Thyroid gland (tissue), 4 donors: ENCODE measurements at regions not wholly inside any gene's neighbourhood (a gene's known extent, or its start where the extent isn't known, plus 50 kb on each side); places are given as distances from the start of the nearest gene placed in this dataset.

ENCODE experiments used
- DNase-seq, 2 donors: peaks; one replicate each; pipeline ENCODE4 v3.0.0-alpha.2; 2019
- H3K27ac ChIP-seq, 3 donors: fragments of 200-600 bp; sonication (generic); 1 replicate in 2 of 3; 2 replicates in 1 of 3; pipeline ENCODE4 v1.5.1; 2016 to 2019; ENCODE audit warnings: mild to moderate bottlenecking in 1 of 3, moderate library complexity in 1 of 3
- H3K27me3 ChIP-seq: fragments of 200-600 bp; sonication (generic); one replicate; pipeline ENCODE4 v1.5.1; 2019
- H3K36me3 ChIP-seq, 2 donors: fragments of 200-600 bp; sonication (generic); one replicate each; pipeline ENCODE4 v1.5.1; 2016 to 2019
- H3K4me1 ChIP-seq, 2 donors: fragments of 200-600 bp; sonication (generic); one replicate each; pipeline ENCODE4 v1.5.1; 2017 to 2019
- H3K4me3 ChIP-seq, 3 donors: fragments of 200-600 bp; sonication (generic); replicated peaks in 1 of 3; 1 replicate in 2 of 3; 2 replicates in 1 of 3; pipeline ENCODE4 v1.5.1; 2016; ENCODE audit warnings: mild to moderate bottlenecking in 1 of 3
- H3K9me3 ChIP-seq: fragments of 200-600 bp; sonication (generic); one replicate; pipeline ENCODE4 v1.5.1; 2017
- CTCF ChIP-seq, 6 experiments: fragments of 200-600 bp in 3 of 6; fragments of 450-650 bp in 3 of 6; sonication (generic) in 3 of 6; IDR thresholded peaks; one replicate each; pipeline ENCODE4 v1.5.1; 2016 to 2019; ENCODE audit warnings: antibody characterized with exemption in 6 of 6, mild to moderate bottlenecking in 2 of 6, inconsistent platforms in 1 of 6, moderate library complexity in 1 of 6
- POLR2A ChIP-seq, 2 donors: fragments of 450-650 bp; IDR thresholded peaks; one replicate each; pipeline ENCODE4 v1.6.1; 2017; ENCODE audit warnings: antibody characterized with exemption in 2 of 2, mild to moderate bottlenecking in 2 of 2, moderate library complexity in 1 of 2
- WGBS, 2 donors: methylation state at CpG; one replicate each; pipeline ENCODE4 v1.1.5; 2017; 5-methylcytosine and 5-hydroxymethylcytosine counted together
- intact Hi-C: fragments of 100-400 bp; cut with DNase I; formaldehyde crosslinking; loops from one replicate; pipeline ENCODE4 v1.15.1; 2023

- 76 to 85% methylated on average over 7 of the region's 7 CpGs for WGBS, 2 donors
- Histone ChIP-seq H3K4me3 (no peak overlapping the region), H3K36me3 (no peaks in the 10 kb centered on the region), H3K27ac (peak overlapping the region in 1 of 3 donors; percentile 13), H3K9me3 (no peaks in the 10 kb centered on the region), H3K27me3 (no peaks in the 10 kb centered on the region), H3K4me1 (peaks cover 9 to 13% of the 10 kb centered on the region in 2 donors)
- DNase-seq: no peak
- no peak for TF ChIP-seq POLR2A (IDR thresholded peaks at IDR 0.05)
- TF ChIP-seq CTCF (IDR thresholded peaks at IDR 0.05): no peak
- intact Hi-C loops: no loop called here
These were observed 204.2 kb downstream of the TSHZ3 start for GRCh38 chr19:31145007-31145406.

- Histone ChIP-seq H3K36me3 (no peaks in the 10 kb centered on the region), H3K4me1 (peaks cover 15 to 21% of the 10 kb centered on the region in 2 donors), H3K9me3 (no peaks in the 10 kb centered on the region), H3K4me3 (no peak overlapping the region), H3K27ac (peak overlapping the region in 1 of 3 donors; percentile 13), H3K27me3 (no peaks in the 10 kb centered on the region)
- intact Hi-C loops: no loop called here
- TF ChIP-seq POLR2A (IDR thresholded peaks at IDR 0.05) (no peak), CTCF (IDR thresholded peaks at IDR 0.05) (no peak)
- no peak for DNase-seq
- WGBS, 2 donors: 81 to 84% methylated on average over 7 of the region's 7 CpGs
These were observed 205.0 kb downstream of the TSHZ3 start for GRCh38 chr19:31144075-31144870.

GRCh38 chr19:31141301-31141700, 207.9 kb downstream of the TSHZ3 start:
- Histone ChIP-seq H3K4me3 (no peak overlapping the region), H3K27ac (no peak overlapping the region), H3K27me3 (no peaks in the 10 kb centered on the region), H3K36me3 (no peaks in the 10 kb centered on the region), H3K4me1 (peaks cover 14 to 29% of the 10 kb centered on the region in 2 donors), H3K9me3 (no peaks in the 10 kb centered on the region)
- 92 to 98% methylated on average over 3 of the region's 3 CpGs for WGBS, 2 donors
- DNase-seq: no peak
- intact Hi-C loops: no loop called here
- no peak for TF ChIP-seq CTCF (IDR thresholded peaks at IDR 0.05)
- no peak for TF ChIP-seq POLR2A (IDR thresholded peaks at IDR 0.05)

- intact Hi-C loops: no loop called here
These were observed 208.5 kb downstream of the TSHZ3 start for GRCh38 chr19:31140717-31141116.

More at GRCh38 chr19:31140717-31141116, 208.5 kb downstream of the TSHZ3 start:
- Histone ChIP-seq H3K9me3 (no peaks in the 10 kb centered on the region), H3K27me3 (no peaks in the 10 kb centered on the region), H3K4me1 (peaks cover 14 to 29% of the 10 kb centered on the region in 2 donors), H3K4me3 (no peak overlapping the region), H3K27ac (peak overlapping the region in 1 of 3 donors; percentile 31), H3K36me3 (no peaks in the 10 kb centered on the region)
- no peak for DNase-seq
- 54 to 65% methylated on average over 6 of the region's 6 CpGs for WGBS, 2 donors
- TF ChIP-seq POLR2A (IDR thresholded peaks at IDR 0.05) (no peak), CTCF (IDR thresholded peaks at IDR 0.05) (peak in 1 of 6 experiments; percentile 9)
